ENCODE measurements at regions not wholly inside any gene's neighbourhood (a gene's known extent, or its start where the extent isn't known, plus 50 kb on each side); places are given as distances from the start of the nearest gene placed in this dataset.

DNA sequence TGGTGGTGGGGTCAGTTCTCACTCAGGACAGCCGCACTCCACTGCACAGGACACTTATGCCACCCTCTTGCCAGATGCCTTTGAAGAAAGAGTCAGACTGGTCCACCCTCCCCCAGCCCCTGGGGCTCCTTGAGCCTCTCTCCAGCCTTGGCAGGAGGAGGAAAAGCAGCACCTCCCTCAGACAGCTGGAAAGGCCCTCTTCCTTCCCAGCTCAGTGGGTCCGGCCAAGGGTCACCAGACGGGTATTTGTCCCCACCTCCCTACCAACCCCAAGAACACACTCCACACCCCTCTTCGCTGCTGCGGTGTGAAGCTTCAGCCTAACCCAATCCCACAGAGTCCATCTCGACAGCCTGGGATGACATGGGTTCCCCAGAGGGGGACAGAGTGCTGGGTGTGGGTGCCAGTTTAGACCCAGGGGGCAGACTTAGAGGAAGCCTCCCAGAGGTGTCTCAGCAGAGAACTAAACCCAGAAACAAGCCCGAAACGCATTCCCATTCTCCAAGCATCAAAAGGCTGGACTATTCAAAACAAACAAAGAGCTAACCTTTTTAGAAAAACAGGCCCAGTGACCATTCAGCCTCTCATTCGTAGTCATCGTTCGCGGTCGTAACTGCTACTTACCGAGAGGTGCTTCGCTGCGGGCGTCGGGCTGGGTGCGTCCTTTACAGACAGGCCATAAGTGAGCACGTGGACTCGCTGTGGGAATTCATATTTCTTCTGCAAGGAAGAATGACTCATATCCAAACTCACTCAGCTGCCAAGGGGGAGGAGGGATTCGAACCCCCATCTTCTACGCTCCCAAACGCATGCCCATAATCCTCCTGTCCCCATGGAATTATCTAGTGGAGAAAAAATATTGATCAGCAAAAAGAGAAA, 57.5 kb upstream of the ANO1 start:
- DNase-seq: no peak
- no peaks in the 10 kb centered on the region; the same call in 1 of the 2 replicates for H3K9me3 ChIP-seq (replicated peaks)
- no peaks in the 10 kb centered on the region for H3K27me3 ChIP-seq
- H3K4me3 ChIP-seq: no peak overlapping the region
- no peak overlapping the region for H3K27ac ChIP-seq
- no peaks in the 10 kb centered on the region for H3K36me3 ChIP-seq
- H3K4me1 ChIP-seq: no peaks in the 10 kb centered on the region

DNA sequence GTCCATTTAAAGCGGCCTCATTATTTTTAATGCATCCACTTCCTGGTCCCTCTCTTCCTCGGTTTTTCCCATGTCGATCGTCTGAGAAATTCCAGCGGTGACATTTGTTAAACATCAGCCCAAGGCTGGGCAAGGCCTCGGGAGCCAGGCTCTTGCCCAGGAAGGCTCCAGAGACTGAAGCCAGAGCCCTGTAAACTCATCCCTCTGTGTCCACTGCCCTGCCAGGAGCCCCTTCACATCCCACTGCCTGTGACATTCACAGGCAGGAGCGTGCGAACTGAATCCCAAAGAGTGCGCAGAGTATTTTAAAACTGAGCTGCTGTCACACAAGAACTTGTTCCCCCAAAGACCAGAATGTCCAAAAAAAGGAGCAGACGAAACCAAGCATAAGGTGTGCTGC, 56.5 kb upstream of the ANO1 start:
- H3K27ac ChIP-seq: no peak overlapping the region
- H3K27me3 ChIP-seq: no peaks in the 10 kb centered on the region
- no peaks in the 10 kb centered on the region; the same call in 1 of the 2 replicates for H3K9me3 ChIP-seq (replicated peaks)
- no peaks in the 10 kb centered on the region for H3K36me3 ChIP-seq
- no peak for DNase-seq
- no peaks in the 10 kb centered on the region for H3K4me1 ChIP-seq
- no peak overlapping the region for H3K4me3 ChIP-seq

DNA sequence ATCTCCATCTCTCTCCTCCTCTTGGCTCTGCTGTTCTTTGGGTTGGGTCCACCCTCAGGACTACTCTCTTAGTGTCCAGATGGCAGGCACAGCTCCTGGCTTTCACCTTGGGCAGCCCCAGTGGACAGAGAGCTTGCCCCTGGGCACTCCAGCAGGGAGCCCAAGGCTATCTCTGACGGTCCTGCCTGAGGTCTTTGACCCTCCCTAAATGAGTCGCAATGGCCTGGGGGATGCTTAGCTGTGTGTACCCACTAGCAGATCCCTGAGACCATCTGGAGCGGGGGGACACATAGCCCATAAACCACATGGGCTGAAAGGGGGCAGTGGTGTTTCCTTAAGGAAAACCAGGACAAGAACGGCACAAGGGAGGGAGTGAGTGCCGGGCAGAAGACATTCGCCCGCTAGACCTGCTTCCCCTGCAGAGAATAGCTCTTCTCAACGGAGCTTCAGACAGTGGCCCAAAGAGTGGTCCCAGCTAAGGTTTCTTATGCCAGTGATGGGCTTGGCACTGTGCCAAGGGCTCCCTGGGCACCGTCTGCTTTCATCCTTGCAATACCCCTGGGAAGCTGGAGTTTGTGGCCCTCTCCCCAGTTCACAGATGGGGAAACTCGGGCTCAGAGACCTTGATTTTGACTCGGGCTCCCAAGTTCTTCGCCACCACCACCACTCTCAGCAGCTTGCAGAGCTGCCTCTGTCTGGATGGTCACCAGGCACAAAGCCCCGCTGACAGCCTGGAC, 53.9 kb upstream of the ANO1 start:
- Histone ChIP-seq H3K36me3 (no peaks in the 10 kb centered on the region), H3K4me3 (no peak overlapping the region), H3K27ac (no peak overlapping the region), H3K9me3 (replicated peaks) (no peaks in the 10 kb centered on the region; the same call in 1 of the 2 replicates), H3K27me3 (no peaks in the 10 kb centered on the region), H3K4me1 (no peaks in the 10 kb centered on the region)
- no peak for DNase-seq

DNA sequence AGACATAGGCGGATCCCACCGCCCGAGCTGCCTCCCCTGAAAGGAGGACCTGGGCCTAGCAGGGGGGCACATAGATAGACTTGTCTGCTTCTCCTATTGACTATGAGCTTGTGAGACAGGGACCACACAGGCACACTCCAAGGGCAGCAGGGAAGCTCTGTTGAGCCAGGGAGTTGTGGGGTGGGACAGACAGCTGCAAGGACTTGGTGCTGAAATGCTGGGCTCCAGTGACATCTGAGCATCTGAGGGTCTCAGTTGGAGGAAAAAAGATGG, 53.4 kb upstream of the ANO1 start:
- H3K27me3 ChIP-seq: no peaks in the 10 kb centered on the region
- no peaks in the 10 kb centered on the region; the same call in 1 of the 2 replicates for H3K9me3 ChIP-seq (replicated peaks)
- H3K36me3 ChIP-seq: no peaks in the 10 kb centered on the region
- H3K4me3 ChIP-seq: no peak overlapping the region
- no peaks in the 10 kb centered on the region for H3K4me1 ChIP-seq
- H3K27ac ChIP-seq: no peak overlapping the region
- DNase-seq: no peak

DNA sequence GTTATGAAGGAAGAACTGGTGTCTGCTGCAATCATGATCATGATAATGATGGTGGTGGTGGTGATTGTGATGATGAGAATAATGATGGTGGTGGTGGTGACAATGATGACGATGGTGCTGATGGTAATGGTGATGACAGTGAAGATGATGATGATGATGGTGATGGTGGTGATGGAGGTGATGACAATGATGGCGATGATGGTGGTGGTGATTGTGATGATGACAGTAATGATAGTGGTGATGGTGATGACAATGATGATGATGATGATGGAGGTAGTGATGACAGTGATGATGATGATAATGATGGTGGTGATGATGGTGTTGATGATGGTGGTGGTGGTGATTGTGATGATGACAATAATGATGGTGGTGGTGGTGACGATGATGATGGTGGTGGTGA, 52.8 kb upstream of the ANO1 start:
- H3K27ac ChIP-seq: no peak overlapping the region
- H3K36me3 ChIP-seq: no peaks in the 10 kb centered on the region
- H3K4me3 ChIP-seq: no peak overlapping the region
- H3K4me1 ChIP-seq: no peaks in the 10 kb centered on the region
- H3K9me3 ChIP-seq (replicated peaks): no peaks in the 10 kb centered on the region; the same call in 1 of the 2 replicates
- no peaks in the 10 kb centered on the region for H3K27me3 ChIP-seq
- no peak for DNase-seq

DNA sequence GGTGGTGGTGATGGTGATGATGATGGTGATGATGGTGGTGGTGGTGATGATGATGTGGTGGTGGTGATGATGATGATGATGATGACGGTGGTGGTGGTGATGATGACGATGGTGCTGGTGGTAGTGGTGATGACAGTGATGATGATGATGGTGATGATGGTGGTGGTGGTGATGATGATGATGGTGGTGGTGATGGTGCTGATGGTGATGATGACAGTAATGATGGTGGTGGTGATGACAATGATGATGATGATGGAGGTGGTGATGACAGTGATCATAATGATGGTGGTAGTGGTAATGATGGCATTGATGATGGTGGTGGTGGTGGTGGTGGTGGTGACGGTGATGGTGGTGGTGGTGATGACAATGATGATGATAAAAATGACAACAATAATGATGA, 52.1 kb upstream of the ANO1 start:
- Histone ChIP-seq H3K27ac (no peak overlapping the region), H3K36me3 (no peaks in the 10 kb centered on the region), H3K9me3 (replicated peaks) (no peaks in the 10 kb centered on the region; the same call in 1 of the 2 replicates), H3K4me1 (no peaks in the 10 kb centered on the region), H3K4me3 (no peak overlapping the region), H3K27me3 (no peaks in the 10 kb centered on the region)
- DNase-seq: no peak

DNA sequence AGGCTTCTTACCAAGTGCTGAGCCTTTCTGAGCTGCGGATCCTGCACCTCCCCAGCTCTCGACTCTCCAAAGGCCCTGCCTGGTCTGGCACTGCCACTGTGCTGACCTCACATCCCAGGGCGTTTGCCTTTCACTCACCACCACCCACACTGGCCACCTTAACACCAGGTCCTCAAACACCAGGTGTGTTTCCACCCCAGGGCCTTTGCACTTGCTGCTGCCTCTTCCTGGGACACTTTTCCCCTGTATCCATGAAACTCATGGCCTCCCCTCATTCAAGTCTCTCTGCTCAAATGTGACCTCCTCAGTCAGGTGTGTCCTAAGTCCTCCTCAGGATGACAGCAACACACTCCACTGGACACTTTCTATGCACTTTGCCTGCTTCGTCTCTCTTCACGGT, 51.4 kb upstream of the ANO1 start:
- H3K9me3 ChIP-seq (replicated peaks): no peaks in the 10 kb centered on the region; the same call in 1 of the 2 replicates
- no peak for DNase-seq
- H3K36me3 ChIP-seq: no peaks in the 10 kb centered on the region
- no peak overlapping the region for H3K27ac ChIP-seq
- H3K4me1 ChIP-seq: no peaks in the 10 kb centered on the region
- H3K4me3 ChIP-seq: no peak overlapping the region
- no peaks in the 10 kb centered on the region for H3K27me3 ChIP-seq

DNA sequence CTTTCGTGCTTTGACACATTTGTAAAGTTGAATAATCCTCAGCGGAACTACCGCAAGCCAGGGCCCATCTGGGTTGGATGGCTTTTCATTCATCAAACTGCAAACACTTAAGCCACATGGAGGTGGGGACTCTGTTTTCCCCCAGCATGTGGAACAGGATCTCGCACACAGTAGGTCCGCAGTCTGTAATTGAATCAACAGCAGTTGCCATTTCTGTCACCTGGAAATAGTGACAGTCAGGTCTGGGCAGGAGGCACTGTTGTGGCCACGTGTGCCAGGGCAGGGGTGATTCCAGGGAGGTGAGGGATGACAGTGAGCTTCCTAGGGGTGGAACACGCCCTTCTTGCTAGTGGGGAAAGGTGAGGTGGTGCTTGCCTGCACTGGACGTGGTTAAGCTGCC, 50.7 kb upstream of the ANO1 start:
- Histone ChIP-seq H3K4me1 (no peaks in the 10 kb centered on the region), H3K27me3 (no peaks in the 10 kb centered on the region), H3K36me3 (no peaks in the 10 kb centered on the region), H3K27ac (no peak overlapping the region), H3K4me3 (no peak overlapping the region), H3K9me3 (replicated peaks) (no peaks in the 10 kb centered on the region; the same call in 1 of the 2 replicates)
- no peak for DNase-seq

DNA sequence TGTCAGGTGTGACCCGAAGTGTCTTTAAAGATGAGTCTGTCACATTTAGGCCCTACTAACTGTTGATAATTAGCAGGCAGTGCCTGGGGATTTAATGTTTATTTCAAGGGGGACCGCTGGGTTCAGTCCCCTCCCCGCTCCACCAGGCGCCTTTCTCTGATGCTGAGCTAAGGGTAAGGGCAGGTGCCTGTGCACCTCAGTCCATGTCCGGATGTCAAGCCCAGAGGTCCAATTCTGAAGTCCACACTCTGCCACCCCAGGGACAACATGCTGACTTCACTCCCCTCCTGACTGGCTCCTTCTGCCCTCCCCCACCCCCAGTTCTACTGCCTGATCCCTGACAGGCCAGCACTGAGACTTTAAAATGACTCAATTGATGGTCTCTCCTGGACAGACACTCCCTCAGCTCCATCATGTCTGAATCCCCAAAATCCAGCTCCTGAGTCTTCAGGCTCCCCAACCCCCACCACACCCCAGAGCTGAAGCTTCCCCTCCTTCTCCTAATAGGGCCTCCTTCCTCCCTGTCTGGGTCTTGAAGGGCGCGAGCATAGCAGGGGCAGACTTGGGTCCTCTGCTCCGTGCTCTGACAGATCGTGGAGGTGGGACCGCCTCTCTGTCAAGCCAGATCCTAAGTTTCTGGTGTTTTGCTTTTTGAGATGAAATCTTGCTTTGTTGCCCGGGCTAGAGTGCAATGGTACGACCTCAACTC, 49.8 kb upstream of the ANO1 start:
- no peaks in the 10 kb centered on the region for H3K36me3 ChIP-seq
- no peak for DNase-seq

More for the DNA sequence above, 49.8 kb upstream of the ANO1 start:
- H3K27ac ChIP-seq: no peak overlapping the region
- no peaks in the 10 kb centered on the region; the same call in 1 of the 2 replicates for H3K9me3 ChIP-seq (replicated peaks)
- no peak overlapping the region for H3K4me3 ChIP-seq
- no peaks in the 10 kb centered on the region for H3K27me3 ChIP-seq
- H3K4me1 ChIP-seq: no peaks in the 10 kb centered on the region

All from SJCRH30 (cell line).